ENCODE measurements at regions not wholly inside any gene's neighbourhood (a gene's known extent, or its start where the extent isn't known, plus 50 kb on each side); places are given as distances from the start of the nearest gene placed in this dataset.

DNA sequence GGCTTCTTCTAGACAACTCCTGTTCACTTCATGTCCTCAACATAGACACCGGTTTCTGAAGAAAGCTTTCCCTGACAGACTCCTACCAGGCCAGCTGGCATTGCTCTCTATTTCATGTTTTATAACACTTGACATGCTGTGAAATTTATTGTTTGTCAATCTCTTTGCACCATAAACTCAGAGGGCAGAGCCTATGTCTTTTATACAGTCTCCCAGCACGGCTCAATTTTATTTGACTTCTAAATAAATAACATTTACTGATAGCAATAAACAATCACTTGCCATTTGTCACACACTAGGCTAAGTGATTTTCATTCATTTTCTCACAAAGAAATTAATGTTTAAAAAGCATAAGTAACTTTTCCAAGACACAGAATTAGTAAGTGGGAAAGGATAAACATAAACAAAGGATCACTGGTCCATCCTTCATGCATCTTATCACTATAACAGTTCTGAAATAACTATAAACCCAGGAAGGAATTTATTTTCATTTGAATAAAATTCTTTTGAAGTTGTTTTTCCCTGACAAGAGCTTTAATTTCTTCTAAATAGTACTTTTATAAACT lies 577.6 kb downstream of the TECRL start:
- TF ChIP-seq, protein P1, sequence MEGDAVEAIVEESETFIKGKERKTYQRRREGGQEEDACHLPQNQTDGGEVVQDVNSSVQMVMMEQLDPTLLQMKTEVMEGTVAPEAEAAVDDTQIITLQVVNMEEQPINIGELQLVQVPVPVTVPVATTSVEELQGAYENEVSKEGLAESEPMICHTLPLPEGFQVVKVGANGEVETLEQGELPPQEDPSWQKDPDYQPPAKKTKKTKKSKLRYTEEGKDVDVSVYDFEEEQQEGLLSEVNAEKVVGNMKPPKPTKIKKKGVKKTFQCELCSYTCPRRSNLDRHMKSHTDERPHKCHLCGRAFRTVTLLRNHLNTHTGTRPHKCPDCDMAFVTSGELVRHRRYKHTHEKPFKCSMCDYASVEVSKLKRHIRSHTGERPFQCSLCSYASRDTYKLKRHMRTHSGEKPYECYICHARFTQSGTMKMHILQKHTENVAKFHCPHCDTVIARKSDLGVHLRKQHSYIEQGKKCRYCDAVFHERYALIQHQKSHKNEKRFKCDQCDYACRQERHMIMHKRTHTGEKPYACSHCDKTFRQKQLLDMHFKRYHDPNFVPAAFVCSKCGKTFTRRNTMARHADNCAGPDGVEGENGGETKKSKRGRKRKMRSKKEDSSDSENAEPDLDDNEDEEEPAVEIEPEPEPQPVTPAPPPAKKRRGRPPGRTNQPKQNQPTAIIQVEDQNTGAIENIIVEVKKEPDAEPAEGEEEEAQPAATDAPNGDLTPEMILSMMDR (IDR thresholded peaks at IDR 0.05) = no peak
- TF ChIP-seq POLR2A (IDR thresholded peaks at IDR 0.05) = no peak

Data from Peyer's patch (tissue), 4 donors.